Uterus (tissue), 3 donors: ENCODE measurements at regions not wholly inside any gene's neighbourhood (a gene's known extent, or its start where the extent isn't known, plus 50 kb on each side); places are given as distances from the start of the nearest gene placed in this dataset.

ENCODE experiments used
- DNase-seq, 2 donors: peaks; one replicate each; pipeline ENCODE4 v3.0.0-alpha.2; 2019 to 2020
- H3K27ac ChIP-seq, 2 donors: fragments of 200-600 bp; sonication (generic); 1 replicate in 1 of 2; 2 replicates in 1 of 2; pipeline ENCODE4 v1.5.1; 2016 to 2018
- H3K27me3 ChIP-seq, 2 donors: fragments of 200-600 bp; sonication (generic); one replicate each; pipeline ENCODE4 v1.5.1; 2018 to 2019; ENCODE audit warnings: control low read depth in 1 of 2
- H3K36me3 ChIP-seq, 2 donors: fragments of 200-600 bp; sonication (generic); one replicate each; pipeline ENCODE4 v1.5.1; 2019; ENCODE audit warnings: control low read depth in 1 of 2
- H3K4me1 ChIP-seq, 2 donors: fragments of 200-600 bp; sonication (generic); one replicate each; pipeline ENCODE4 v1.5.1; 2018 to 2019; ENCODE audit warnings: control low read depth in 1 of 2
- H3K4me3 ChIP-seq, 2 donors: fragments of 200-600 bp; sonication (generic); 1 replicate in 1 of 2; 2 replicates in 1 of 2; pipeline ENCODE4 v1.5.1; 2018 to 2019; ENCODE audit warnings: mild to moderate bottlenecking in 1 of 2
- H3K9me3 ChIP-seq, 2 donors: fragments of 200-600 bp; sonication (generic); one replicate each; pipeline ENCODE4 v1.5.1; 2019; ENCODE audit warnings: control low read depth in 1 of 2
- CTCF ChIP-seq, 4 experiments: fragments of 200-600 bp in 2 of 4; fragments of 450-650 bp in 2 of 4; sonication (generic) in 2 of 4; IDR thresholded peaks; one replicate each; pipeline ENCODE4 v1.5.1; 2016 to 2019; ENCODE audit warnings: antibody characterized with exemption in 4 of 4, mild to moderate bottlenecking in 2 of 4, moderate library complexity in 1 of 4
- POLR2A ChIP-seq, 2 donors: fragments of 450-650 bp; IDR thresholded peaks; one replicate each; pipeline ENCODE4 v1.6.1; 2016; ENCODE audit warnings: antibody characterized with exemption in 2 of 2, mild to moderate bottlenecking in 1 of 2, moderate library complexity in 1 of 2
- intact Hi-C: fragments of 100-400 bp; cut with DNase I; formaldehyde crosslinking; loops from one replicate; pipeline ENCODE4 v1.15.1; 2023; ENCODE audit warnings: low total_unique reads
- donor health status: DM: yes; HTN: yes; CAD: no.

GRCh38 chr5:1737790-1738405, 61.7 kb downstream of the MRPL36 start:
- Histone ChIP-seq H3K9me3 (no peaks in the 10 kb centered on the region), H3K4me1 (no peaks in the 10 kb centered on the region), H3K4me3 (no peak overlapping the region), H3K27ac (no peak overlapping the region), H3K27me3 (no peaks in the 10 kb centered on the region), H3K36me3 (no peaks in the 10 kb centered on the region)
- no peak for DNase-seq
- intact Hi-C loops = no loop called here
- TF ChIP-seq CTCF (IDR thresholded peaks at IDR 0.05) (no peak), POLR2A (IDR thresholded peaks at IDR 0.05) (no peak)

- Histone ChIP-seq H3K9me3 (no peaks in the 10 kb centered on the region), H3K4me3 (no peak overlapping the region), H3K27ac (no peak overlapping the region), H3K36me3 (no peaks in the 10 kb centered on the region), H3K4me1 (no peaks in the 10 kb centered on the region), H3K27me3 (no peaks in the 10 kb centered on the region)
- TF ChIP-seq CTCF (IDR thresholded peaks at IDR 0.05) = no peak
- intact Hi-C loops = no loop called here
- DNase-seq = no peak
Observed at GRCh38 chr5:1736889-1737711, 62.5 kb downstream of the MRPL36 start.

- H3K36me3 ChIP-seq = no peaks in the 10 kb centered on the region
- intact Hi-C loops = no loop called here
- H3K9me3 ChIP-seq = no peaks in the 10 kb centered on the region
- no peaks in the 10 kb centered on the region for H3K27me3 ChIP-seq
- H3K4me1 ChIP-seq = no peaks in the 10 kb centered on the region
- H3K27ac ChIP-seq = no peak overlapping the region
- TF ChIP-seq CTCF (IDR thresholded peaks at IDR 0.05) (no peak), POLR2A (IDR thresholded peaks at IDR 0.05) (no peak)
- no peak overlapping the region for H3K4me3 ChIP-seq
- no peak for DNase-seq
Observed at GRCh38 chr5:1736065-1736464, 63.6 kb downstream of the MRPL36 start.

- DNase-seq = no peak
- H3K27me3 ChIP-seq = no peaks in the 10 kb centered on the region
- no peak overlapping the region for H3K27ac ChIP-seq
- no peaks in the 10 kb centered on the region for H3K9me3 ChIP-seq
- H3K36me3 ChIP-seq = no peaks in the 10 kb centered on the region
- H3K4me3 ChIP-seq = no peak overlapping the region
- TF ChIP-seq CTCF (IDR thresholded peaks at IDR 0.05) (no peak), POLR2A (IDR thresholded peaks at IDR 0.05) (no peak)
- no peaks in the 10 kb centered on the region for H3K4me1 ChIP-seq
- intact Hi-C loops = no loop called here
Observed at GRCh38 chr5:1735320-1735970, 64.2 kb downstream of the MRPL36 start.

- no peaks in the 10 kb centered on the region for H3K27me3 ChIP-seq
- no peak overlapping the region for H3K4me3 ChIP-seq
- no peak overlapping the region for H3K27ac ChIP-seq
- intact Hi-C loops = no loop called here
- H3K36me3 ChIP-seq = no peaks in the 10 kb centered on the region
- H3K4me1 ChIP-seq = no peaks in the 10 kb centered on the region
- no peaks in the 10 kb centered on the region for H3K9me3 ChIP-seq
- no peak for TF ChIP-seq POLR2A (IDR thresholded peaks at IDR 0.05)
- TF ChIP-seq CTCF (IDR thresholded peaks at IDR 0.05) = no peak
- DNase-seq = no peak
Observed at GRCh38 chr5:1734908-1735289, 64.7 kb downstream of the MRPL36 start.
